ENCODE measurements at regions not wholly inside any gene's neighbourhood (a gene's known extent, or its start where the extent isn't known, plus 50 kb on each side); places are given as distances from the start of the nearest gene placed in this dataset.

DNA sequence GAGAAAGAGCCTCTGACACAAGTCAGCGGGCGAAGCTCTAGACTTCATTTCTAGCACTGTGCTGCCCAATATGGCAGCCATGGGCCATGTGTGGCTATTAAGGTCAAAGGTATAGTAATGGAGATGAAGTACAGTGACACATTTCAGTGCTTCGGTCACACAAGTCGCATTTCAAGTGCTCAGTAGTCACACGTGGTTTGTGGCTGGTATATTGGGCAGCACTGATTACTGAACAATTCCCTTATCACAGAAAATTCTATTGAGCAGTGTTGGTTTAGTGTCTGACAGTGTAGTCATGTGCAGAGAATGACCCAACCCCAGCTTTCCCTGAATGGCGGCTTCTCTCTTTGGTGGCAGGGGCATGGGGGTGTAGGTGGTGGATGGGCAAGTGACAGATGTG is 84.9 kb upstream of the SDK2 start:
- peaks cover 12% of the 10 kb centered on the region for H3K36me3 Mint-ChIP-seq
- no peak for ATAC-seq
- CTCF ChIA-PET, result no interaction called here

More for the DNA sequence above, 84.9 kb upstream of the SDK2 start:
- H3K27me3 Mint-ChIP-seq (ENCODE audit: low read depth), result peaks cover 25% of the 10 kb centered on the region
- H3K9me3 Mint-ChIP-seq, result peaks cover 27% of the 10 kb centered on the region
- H3K4me3 Mint-ChIP-seq, result no peak overlapping the region
- no peak for DNase-seq (ENCODE audit: low spot score)
- POLR2A ChIA-PET, result no interaction called here
- no peaks in the 10 kb centered on the region for H3K4me1 Mint-ChIP-seq
- no peak overlapping the region for H3K27ac Mint-ChIP-seq
- TF ChIP-seq CREM (CRISPR knock-in tag; IDR thresholded peaks at IDR 0.05), result no peak
- TF ChIP-seq TEAD1 (CRISPR knock-in tag; IDR thresholded peaks at IDR 0.05), result no peak
- no peak for TF ChIP-seq FOXK1 (CRISPR knock-in tag; IDR thresholded peaks at IDR 0.05)
- TF ChIP-seq, protein P1, sequence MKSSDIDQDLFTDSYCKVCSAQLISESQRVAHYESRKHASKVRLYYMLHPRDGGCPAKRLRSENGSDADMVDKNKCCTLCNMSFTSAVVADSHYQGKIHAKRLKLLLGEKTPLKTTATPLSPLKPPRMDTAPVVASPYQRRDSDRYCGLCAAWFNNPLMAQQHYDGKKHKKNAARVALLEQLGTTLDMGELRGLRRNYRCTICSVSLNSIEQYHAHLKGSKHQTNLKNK (CRISPR knock-in tag; IDR thresholded peaks at IDR 0.05), result no peak
- TF ChIP-seq, protein P2, sequence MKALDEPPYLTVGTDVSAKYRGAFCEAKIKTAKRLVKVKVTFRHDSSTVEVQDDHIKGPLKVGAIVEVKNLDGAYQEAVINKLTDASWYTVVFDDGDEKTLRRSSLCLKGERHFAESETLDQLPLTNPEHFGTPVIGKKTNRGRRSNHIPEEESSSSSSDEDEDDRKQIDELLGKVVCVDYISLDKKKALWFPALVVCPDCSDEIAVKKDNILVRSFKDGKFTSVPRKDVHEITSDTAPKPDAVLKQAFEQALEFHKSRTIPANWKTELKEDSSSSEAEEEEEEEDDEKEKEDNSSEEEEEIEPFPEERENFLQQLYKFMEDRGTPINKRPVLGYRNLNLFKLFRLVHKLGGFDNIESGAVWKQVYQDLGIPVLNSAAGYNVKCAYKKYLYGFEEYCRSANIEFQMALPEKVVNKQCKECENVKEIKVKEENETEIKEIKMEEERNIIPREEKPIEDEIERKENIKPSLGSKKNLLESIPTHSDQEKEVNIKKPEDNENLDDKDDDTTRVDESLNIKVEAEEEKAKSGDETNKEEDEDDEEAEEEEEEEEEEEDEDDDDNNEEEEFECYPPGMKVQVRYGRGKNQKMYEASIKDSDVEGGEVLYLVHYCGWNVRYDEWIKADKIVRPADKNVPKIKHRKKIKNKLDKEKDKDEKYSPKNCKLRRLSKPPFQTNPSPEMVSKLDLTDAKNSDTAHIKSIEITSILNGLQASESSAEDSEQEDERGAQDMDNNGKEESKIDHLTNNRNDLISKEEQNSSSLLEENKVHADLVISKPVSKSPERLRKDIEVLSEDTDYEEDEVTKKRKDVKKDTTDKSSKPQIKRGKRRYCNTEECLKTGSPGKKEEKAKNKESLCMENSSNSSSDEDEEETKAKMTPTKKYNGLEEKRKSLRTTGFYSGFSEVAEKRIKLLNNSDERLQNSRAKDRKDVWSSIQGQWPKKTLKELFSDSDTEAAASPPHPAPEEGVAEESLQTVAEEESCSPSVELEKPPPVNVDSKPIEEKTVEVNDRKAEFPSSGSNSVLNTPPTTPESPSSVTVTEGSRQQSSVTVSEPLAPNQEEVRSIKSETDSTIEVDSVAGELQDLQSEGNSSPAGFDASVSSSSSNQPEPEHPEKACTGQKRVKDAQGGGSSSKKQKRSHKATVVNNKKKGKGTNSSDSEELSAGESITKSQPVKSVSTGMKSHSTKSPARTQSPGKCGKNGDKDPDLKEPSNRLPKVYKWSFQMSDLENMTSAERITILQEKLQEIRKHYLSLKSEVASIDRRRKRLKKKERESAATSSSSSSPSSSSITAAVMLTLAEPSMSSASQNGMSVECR (CRISPR knock-in tag; IDR thresholded peaks at IDR 0.05; ENCODE audit: borderline replicate concordance), result no peak
- TF ChIP-seq, protein P3, sequence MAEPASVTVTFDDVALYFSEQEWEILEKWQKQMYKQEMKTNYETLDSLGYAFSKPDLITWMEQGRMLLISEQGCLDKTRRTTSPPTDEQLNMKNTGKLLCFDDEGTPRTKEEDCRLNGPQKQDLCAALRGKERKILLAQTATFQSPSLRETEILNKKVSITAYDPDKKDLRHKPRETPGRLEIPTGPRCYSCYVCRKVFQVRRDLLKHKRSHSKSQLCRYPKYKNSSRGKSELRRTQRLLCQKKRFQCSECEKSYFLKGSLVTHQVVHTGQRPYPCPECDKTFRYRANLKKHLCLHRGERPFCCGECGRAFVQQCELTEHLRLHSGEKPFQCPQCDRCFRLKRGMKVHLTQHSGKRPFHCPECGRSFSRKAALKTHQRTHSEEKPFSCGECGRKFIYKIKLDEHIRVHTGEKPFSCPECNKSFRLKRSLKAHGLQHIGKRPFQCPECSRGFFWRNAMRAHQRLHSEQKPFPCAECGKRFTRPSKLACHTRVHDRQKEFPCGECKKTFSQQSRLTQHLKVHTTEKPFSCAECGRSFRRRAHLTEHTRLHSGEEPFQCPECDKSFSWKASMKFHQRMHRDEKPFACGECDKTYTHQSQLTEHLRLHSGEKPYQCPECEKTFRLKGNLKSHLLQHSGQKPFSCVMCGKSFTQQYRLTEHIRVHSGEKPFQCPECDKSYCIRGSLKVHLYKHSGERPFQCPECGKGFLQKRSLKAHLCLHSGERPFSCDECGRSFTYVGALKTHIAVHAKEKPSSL (CRISPR knock-in tag; conservative IDR thresholded peaks at IDR 0.05), result no peak
- no peak for TF ChIP-seq NR3C1 (CRISPR knock-in tag; conservative IDR thresholded peaks at IDR 0.05; ENCODE audit: low read depth)
- TF ChIP-seq ZNF317 (CRISPR knock-in tag; IDR thresholded peaks at IDR 0.05; ENCODE audit: borderline replicate concordance, low read depth), result no peak
- TF ChIP-seq ZBTB21 (CRISPR knock-in tag; IDR thresholded peaks at IDR 0.05; ENCODE audit: borderline replicate concordance), result no peak
- TF ChIP-seq, protein P4, sequence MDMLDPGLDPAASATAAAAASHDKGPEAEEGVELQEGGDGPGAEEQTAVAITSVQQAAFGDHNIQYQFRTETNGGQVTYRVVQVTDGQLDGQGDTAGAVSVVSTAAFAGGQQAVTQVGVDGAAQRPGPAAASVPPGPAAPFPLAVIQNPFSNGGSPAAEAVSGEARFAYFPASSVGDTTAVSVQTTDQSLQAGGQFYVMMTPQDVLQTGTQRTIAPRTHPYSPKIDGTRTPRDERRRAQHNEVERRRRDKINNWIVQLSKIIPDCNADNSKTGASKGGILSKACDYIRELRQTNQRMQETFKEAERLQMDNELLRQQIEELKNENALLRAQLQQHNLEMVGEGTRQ (CRISPR knock-in tag; IDR thresholded peaks at IDR 0.05), result no peak
- TF ChIP-seq, protein P5, sequence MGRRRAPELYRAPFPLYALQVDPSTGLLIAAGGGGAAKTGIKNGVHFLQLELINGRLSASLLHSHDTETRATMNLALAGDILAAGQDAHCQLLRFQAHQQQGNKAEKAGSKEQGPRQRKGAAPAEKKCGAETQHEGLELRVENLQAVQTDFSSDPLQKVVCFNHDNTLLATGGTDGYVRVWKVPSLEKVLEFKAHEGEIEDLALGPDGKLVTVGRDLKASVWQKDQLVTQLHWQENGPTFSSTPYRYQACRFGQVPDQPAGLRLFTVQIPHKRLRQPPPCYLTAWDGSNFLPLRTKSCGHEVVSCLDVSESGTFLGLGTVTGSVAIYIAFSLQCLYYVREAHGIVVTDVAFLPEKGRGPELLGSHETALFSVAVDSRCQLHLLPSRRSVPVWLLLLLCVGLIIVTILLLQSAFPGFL (CRISPR knock-in tag; IDR thresholded peaks at IDR 0.05; ENCODE audit: borderline replicate concordance), result no peak
- TF ChIP-seq, protein P6, sequence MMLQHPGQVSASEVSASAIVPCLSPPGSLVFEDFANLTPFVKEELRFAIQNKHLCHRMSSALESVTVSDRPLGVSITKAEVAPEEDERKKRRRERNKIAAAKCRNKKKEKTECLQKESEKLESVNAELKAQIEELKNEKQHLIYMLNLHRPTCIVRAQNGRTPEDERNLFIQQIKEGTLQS (CRISPR knock-in tag; conservative IDR thresholded peaks at IDR 0.05), result no peak
- no peak for TF ChIP-seq IRF2 (CRISPR knock-in tag; IDR thresholded peaks at IDR 0.05; ENCODE audit: borderline replicate concordance, low read depth)
- no peak for TF ChIP-seq RORB (CRISPR knock-in tag; IDR thresholded peaks at IDR 0.05)
- TF ChIP-seq ATF1 (CRISPR knock-in tag; IDR thresholded peaks at IDR 0.05), result no peak
- TF ChIP-seq NFYB (CRISPR knock-in tag; conservative IDR thresholded peaks at IDR 0.05; ENCODE audit: low read depth), result no peak
- no peak for TF ChIP-seq TEAD4 (CRISPR knock-in tag; IDR thresholded peaks at IDR 0.05)
- TF ChIP-seq, protein P7, sequence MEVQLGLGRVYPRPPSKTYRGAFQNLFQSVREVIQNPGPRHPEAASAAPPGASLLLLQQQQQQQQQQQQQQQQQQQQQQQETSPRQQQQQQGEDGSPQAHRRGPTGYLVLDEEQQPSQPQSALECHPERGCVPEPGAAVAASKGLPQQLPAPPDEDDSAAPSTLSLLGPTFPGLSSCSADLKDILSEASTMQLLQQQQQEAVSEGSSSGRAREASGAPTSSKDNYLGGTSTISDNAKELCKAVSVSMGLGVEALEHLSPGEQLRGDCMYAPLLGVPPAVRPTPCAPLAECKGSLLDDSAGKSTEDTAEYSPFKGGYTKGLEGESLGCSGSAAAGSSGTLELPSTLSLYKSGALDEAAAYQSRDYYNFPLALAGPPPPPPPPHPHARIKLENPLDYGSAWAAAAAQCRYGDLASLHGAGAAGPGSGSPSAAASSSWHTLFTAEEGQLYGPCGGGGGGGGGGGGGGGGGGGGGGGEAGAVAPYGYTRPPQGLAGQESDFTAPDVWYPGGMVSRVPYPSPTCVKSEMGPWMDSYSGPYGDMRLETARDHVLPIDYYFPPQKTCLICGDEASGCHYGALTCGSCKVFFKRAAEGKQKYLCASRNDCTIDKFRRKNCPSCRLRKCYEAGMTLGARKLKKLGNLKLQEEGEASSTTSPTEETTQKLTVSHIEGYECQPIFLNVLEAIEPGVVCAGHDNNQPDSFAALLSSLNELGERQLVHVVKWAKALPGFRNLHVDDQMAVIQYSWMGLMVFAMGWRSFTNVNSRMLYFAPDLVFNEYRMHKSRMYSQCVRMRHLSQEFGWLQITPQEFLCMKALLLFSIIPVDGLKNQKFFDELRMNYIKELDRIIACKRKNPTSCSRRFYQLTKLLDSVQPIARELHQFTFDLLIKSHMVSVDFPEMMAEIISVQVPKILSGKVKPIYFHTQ (CRISPR knock-in tag; IDR thresholded peaks at IDR 0.05), result no peak
- no peak for TF ChIP-seq SP1 (CRISPR knock-in tag; conservative IDR thresholded peaks at IDR 0.05)
- TF ChIP-seq ZNF138 (CRISPR knock-in tag; conservative IDR thresholded peaks at IDR 0.05), result no peak
